ENCODE measurements at regions not wholly inside any gene's neighbourhood (a gene's known extent, or its start where the extent isn't known, plus 50 kb on each side); places are given as distances from the start of the nearest gene placed in this dataset.

DNA sequence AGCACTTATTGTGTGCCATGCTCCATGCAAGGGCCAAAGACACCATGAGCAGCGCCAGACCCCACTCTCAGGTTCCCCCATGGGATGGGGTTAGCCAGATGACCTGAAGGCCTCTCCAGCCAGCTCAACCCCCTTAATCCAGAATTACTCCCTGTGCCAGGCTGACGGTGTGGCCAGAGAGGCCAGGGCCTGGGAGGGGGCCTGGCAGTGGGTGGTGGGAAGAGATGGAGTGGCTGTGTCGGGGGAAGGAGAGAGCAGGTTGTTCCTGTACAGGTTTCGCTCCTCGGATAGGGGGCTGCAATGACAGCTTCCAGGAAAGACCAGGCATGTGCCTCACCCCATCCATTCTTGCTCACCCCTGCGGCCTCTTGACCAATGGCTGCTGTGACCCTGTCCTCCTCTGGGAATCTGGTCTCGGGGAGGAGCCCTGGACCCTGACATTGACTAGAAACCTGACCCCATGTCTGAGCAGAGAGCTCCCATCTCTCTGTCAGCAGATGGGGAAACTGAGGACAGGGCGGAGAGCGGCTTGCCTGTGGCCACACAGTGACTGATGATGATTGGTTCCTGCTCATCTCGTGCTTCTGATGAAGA lies 345.3 kb downstream of the MATN1 start:
- no peak for TF ChIP-seq CTCF (conservative IDR thresholded peaks at IDR 0.05; ENCODE audit: low read length)
- no peak for TF ChIP-seq EZH2phosphoT487 (IDR thresholded peaks at IDR 0.05; ENCODE audit: borderline replicate concordance)
